GM21515 (cell line): ENCODE measurements at regions not wholly inside any gene's neighbourhood (a gene's known extent, or its start where the extent isn't known, plus 50 kb on each side); places are given as distances from the start of the nearest gene placed in this dataset.

Experiments used
- ATAC-seq: cut with Tn5 transposase; IDR thresholded peaks from one replicate; pipeline ENCODE4 v1.9.1; 2021; ENCODE audit not compliant: unreplicated experiment

DNA sequence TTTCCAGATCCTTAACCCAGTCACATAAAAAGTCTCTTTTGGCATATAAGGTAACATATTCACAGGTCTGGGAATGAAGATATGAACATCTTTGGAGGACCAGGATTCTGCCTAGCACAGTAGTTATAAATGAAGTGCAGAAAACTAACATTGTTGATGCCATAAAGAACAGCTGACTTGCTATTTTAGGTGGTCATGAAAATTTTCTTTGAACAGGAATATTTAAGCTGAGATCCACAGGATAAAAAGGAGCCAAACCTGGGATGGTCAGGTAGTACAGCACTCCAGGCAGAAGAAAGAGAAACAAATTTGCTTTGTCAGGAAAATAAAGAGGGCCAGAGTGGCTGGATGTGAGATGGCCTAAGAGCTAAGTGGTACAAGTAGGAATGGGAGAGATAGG, 80.0 kb downstream of the CENPW start:
- no peak for ATAC-seq

DNA sequence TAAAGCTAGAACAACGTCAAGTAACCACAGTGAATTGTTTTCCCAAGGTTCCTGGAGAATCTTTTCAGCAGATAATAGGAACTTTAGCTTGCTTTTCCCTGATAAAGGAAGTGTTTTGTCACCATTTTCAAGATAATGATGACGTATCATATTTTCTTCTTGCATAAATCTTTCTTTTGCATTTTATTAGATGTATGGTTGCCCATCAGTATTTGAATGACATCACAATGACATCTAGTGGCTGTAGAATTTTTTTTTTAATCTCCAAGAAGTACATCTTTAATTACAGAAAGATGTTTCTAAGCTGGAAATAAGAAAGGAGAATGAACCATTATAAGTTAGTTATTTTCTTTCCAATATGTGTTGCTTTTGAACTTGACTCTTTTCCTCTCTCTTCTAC, 83.0 kb downstream of the CENPW start:
- ATAC-seq = no peak

DNA sequence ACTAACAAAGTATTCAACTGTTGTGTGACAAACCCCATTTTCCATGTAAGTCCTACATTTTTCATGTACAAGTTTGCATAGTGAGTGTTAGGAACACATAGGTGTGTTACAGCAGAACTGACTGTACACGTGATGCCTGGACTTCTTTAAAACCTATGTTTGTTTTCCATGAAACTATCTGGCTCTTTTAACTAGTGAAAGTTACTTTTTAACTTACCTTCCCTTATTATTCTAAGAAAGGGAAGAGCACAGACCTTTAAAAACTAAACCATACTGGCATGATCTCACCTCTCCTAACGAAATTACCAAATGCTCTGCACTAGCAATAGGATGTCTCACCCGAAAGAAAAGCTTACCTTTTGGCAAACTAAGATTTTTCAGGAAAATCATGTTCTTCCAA, 87.8 kb downstream of the CENPW start:
- ATAC-seq = no peak

DNA sequence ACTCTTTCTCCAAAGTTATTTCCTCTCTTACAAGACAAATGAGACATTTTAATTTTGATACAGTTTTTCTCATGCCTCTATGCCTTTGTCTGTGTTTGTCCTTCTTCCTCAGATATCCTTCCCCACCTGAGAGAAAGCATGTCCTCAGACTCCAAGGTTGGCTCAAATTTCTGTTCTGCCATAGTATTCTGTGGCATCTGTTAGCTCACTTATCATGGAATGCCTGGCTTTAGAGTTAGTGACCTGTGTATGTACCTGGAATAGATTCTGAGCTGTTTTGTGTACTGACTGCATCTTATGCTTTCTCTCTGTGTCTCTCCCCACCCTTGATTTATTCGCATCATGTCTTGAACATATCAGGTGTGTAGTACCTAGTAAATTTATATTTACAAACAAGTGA, 90.0 kb downstream of the CENPW start:
- no peak for ATAC-seq

DNA sequence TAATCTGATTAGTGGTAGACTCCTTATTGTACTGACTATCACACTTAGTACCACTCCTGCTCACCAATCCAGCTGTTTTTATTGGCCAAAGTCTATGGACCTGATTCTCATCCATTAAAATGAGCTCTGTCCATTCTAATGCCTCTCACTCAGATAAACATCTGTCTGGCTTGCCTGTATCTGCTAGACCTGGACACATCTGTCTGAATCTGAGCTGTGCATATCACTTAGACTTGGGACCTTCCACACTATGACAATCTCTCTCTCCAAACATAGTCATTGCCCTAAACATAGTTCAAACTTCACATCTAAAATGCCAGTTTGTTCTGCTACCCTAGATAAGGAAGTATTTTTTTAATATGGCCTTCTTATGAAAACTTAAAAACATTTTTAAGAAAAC, 92.6 kb downstream of the CENPW start:
- ATAC-seq = no peak

DNA sequence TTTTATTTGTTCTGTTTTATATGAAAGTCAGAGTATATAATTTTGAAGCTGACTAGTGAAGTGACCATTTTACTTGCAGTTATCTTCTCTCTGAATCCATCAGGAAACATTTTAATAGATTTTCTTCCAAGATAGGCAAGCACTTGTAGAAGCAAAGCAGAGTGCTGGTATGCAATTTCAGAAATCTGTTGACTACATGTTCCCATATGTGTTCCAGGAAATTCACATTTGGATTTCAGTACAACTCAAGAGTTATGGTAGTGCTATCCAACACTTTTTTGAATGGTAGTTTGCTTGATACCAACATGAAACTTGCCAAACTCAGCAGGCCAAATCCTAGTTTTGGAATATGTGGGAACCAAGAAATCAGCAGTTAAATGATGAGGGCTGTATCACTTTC, 94.0 kb downstream of the CENPW start:
- ATAC-seq = no peak

DNA sequence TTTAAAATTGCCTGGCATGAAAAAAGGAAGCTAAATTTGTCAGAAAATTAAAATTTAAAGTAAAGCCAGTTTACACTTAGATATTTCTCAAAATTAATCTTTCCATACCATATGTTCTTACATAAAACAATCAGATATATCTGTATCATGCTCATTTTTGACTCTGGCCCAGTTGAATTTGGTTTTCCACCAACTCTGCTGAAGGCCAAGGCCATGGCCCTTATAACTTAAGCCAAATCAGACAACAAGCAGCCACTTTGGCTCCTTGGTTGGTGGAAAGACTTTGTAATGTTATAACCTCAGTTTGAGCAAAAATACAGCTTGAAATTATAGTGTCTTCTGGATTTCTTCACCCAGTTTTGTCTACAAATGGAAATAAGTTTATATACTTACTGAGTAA, 97.3 kb downstream of the CENPW start:
- no peak for ATAC-seq

DNA sequence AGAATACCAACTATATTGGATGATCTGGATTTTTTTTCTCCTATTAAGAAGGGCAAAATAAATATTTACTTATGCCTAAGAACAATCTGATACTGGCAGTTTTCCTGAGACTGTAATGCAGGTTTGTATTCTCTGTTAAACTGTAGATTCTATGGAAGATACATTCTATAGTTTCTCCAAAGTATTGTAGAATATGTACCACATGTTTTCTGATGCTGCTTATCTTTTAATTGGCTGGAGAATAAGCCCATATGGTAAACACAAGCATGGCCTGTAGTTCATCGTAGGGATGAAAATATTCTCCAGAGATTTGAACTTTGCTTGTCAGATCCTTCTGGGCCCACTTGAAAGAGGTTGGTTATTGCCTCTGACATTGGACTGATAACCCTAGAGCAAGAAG, 99.1 kb downstream of the CENPW start:
- ATAC-seq = no peak

DNA sequence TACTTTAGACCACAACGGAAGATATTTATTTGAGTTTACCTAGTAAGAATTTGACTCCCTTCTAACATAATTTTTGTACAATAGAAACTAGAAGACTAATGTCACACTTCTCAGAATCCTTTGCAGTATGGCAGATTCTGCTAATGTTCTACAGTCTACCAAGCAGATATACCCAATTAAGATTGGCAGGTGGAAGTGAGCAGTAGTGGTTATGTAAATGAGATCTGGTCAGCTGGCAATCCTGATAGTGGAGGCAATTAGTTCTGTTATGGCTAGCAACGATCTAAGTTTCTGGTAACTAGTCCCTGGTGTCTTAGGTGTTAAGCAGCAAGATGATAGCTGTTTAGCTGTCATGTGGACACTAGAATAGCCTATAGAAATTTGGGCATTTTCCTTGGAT, 101.0 kb downstream of the CENPW start:
- no peak for ATAC-seq

DNA sequence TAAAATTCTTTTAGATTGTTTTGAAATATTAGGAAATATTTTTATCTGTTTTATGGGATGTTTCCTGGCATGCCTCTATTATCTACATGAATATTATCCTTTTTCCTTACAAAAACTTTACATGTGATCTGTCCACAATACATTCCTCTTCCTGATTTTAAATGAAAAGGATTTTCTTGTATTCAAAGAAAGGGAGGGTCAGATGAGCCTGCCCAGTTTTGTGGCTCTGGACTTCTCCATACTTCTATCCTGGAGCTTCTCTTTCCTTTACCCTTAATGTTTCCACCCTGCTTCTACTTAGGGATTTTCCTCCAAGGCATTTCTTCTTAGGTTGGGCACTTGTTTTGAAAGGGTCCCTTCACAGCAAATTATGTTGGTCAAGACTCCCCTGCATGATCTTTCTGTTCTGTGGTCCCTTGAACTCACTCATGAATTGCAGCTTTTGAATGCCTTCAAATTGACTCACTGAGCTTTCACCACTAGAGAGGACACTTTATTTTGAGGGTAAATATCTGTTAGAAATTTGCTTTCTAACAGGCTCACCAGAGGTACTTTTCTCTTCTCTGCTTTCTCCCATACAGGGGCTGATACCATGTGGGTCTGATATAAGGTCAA, 104.9 kb downstream of the CENPW start:
- no peak for ATAC-seq

DNA sequence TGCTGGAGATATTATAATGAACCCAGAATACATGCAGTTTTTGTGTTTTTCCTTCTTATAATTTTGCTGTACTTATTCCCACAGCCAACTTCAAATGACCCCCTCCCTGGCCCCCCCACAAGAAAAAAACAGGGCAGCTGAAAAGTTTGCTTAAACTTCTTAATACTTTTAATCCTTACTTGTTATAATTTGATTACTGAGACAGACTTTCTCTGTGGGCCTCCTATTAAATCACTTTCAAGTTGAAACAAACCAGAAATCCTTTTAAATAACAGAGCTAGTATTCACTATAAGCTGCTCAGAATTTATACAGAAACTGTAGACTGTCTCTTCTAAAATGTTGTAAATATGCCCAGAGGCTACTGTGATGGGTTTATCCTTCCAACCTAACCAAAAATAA, 106.3 kb downstream of the CENPW start:
- ATAC-seq = no peak

DNA sequence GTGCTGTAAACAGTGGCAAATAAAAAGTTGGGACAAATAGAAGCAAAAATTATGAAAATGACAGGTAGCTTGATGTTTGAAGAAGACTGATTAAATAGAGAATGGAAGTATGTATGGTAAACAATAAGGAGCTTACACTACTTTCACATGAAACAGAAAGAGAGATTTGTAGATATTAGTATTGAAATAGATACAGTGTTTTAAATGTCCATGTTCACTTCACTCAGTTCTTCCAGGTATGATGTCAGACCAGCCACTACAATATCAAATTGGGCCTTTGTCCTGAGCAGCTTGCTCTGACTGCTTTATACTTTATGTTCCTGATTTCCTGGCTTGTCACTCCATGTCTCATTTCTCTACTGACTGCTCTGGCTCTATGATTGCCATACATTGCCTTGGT, 107.5 kb downstream of the CENPW start:
- ATAC-seq = no peak

DNA sequence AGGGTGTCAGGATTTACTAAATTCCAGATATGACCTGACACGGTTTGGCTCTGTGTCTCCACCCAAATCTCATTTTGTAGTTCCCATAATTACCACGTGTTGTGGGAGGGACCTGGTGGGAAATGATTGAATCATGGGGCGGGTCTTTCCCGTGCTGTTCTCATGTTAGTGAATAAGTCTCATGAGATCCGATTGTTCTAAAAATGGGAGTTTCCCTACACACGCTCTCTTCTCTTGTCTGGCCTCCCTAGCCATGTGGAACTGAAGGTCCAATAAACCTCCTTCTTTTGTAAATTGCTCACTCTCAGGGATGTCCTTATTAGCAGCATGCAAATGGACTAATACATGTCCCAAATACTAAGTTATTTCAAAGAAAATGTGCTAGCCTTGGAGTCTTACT, 121.1 kb downstream of the CENPW start:
- no peak for ATAC-seq

DNA sequence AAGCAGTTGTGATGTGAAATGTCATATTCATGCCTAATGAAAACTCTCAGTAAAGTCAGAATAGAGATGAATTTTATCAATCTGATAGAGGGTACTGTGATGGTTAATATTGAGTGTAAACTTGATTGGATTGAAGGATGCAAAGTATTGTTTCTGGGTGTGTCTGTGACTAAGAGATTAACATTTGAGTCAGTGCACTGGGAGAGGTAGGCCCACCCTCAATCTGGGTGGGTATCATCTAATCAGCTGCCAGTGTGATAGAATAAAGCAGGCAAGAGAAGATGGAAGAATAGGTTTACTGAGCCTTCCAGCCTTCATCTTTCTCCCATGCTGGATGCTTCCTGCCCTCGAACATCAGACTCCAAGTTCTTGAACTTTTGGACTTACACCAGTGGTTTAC, 124.3 kb downstream of the CENPW start:
- no peak for ATAC-seq

DNA sequence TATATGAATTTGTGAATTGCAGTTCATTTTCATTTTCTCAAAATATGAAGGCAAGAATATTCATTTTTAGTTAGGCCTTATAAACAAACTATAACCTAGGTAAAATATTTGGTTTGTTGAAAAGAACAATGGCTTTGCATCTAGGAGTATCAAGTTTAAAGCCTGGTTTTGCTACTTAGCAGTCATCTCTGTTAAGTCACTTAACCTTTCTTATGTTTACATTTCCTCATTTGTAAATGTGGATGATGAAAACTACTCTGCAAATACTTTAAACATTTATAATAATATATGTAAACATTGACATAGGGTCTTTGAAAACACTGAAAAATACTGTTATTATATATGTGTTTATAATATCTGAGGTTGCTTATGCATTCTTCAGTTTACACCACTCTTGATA, 135.5 kb downstream of the CENPW start:
- ATAC-seq = no peak

DNA sequence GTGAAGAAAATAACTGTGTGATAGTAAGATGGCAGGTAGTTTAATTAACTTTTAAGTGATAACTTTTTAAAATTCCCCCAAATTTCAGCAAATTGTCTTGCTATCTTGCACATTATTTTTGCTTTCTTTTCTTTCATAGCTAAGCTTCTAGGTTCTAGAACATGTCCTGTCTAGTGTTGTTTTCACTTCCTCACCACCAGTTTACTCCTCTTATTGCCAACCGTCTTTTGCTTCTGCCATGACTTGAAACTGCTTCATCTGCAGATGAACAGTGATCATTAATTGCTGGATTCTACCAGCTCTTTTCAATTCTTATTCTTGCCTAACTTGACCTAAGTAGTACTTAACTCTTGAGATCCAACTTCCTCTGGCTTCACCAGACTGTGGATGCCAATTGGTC, 137.8 kb downstream of the CENPW start:
- ATAC-seq = peak; percentile 88

DNA sequence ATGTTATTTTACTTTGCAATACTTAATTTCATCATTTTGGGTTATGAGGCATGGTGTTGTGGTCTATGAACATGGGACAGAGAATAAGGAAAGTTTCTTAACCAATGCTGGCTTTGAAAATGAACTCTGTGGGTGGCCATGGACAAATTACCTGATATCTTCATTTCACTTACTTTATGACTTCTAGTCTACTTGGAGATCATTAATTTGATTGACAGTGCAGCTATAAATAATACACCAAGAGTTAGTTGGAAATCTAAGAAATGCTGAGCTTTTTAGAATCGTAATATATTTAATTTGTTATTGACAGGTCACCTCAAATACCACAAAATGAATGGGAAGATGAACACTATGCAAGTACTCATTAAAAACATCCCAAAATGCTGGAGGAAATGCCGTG, 140.4 kb downstream of the CENPW start:
- ATAC-seq = no peak

DNA sequence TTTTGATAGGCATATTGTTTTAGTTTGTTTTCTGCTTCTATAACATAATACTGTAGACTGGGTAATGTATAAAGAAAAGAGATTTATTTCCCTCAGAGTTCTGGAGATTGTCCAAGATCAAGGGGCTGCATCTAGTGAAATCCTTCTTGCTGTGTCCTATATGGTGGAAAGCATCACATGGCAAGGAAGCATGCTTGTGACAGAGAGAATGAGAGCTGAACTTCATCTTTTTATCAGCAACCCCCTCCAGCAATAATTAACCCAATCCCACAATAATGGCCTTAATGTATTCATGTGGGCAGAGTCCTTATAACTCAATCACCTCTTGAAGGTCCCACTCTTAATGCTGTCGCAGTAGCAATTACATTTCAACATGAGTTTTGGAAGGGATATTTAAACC, 141.4 kb downstream of the CENPW start:
- no peak for ATAC-seq

DNA sequence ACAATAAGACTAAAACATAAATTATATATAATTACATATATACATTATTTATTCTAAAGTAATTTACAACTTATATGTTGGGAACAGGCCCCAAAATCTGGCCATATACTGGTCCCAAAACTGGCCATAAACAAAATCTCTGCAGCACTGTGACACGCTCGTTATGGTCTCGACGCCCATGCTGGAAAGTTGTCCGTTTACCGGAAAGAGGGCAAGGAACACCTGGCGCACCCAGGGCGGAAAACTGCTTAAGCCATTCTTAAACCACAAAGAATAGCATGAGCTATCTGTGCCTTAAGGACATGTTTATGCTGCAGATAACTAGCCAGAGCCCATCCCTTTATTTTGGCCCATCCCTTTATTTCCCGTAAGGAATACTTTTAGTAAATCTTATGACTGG, 164.9 kb downstream of the CENPW start:
- no peak for ATAC-seq

DNA sequence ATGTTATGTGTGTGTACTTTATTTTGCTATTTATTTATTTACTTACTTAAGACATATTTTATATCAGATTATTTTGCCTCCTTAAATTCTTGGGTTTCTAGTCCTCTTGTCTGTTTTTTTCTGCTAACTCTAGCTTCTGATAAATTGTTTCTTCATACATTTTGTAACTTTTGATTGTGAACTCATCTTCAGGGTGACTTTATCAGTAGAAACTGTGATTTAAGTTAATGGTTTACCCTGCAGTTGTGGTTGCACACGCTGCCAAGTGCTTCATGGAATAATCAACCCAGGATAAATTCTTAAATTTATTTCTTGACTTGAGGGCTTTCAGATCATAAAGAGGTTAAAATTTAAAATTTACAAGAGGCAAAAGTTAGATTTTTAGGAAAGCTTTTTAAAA, 173.3 kb downstream of the CENPW start:
- ATAC-seq = no peak

DNA sequence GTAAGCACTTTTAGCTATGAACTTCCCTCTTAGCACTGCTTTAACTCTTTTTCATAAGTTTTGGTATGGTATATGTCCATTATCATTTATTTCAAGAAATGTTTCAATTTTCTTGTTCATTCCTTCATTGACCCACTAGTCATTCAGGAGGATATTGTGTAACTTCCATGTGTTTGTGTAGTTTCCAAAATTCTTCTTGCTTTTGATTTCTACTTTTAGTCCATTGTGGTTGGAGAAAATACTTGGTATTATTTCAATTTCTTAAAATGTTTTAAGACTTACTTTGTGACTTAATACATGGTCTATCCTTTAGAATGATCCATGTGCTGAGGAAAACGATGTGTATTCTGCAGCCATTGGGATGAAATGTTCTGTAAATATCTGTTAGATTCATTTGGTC, 176.5 kb downstream of the CENPW start:
- no peak for ATAC-seq

DNA sequence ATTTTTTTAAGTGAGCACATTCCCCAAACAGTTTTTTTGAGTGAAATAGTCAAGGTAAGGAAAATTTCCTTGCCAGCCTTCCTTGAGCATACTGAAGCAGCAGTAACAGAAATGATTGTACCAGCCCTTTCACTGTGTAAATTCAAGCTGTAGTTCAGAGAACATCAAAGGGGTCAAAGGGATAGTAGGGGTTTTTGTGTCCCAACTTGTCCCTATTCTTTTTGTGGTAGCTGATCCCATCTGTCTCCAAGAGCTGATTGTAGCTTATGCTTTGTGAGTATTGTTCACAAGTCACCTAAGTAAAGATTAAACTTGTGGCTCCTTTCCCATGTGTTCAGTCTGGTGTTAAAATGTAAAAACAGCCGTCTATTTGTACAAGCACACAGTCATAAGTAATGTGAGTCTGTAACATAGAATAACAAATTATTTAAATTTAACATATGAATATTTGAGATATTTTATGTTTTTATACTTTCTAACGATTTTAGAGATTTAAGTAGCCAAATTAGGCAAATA, 185.0 kb downstream of the CENPW start:
- no peak for ATAC-seq

DNA sequence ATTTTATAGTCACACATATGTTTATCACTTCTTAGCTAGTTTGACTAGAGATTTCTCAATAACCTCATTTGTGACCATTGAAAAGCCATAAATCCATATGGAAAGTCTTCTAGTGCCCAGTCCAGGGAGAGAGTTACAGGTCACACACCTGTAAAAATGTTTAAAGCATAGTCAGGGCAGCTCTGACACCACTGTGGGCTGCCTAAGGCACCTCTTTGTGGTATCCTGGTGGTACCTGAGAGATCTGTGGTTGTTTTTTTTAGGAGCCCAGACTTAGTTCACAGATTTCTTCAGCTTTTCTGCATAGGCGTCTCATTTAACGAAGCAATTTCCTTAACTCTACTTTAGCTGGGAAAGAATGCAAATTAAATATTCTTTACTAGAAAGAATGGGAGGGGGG, 186.6 kb downstream of the CENPW start:
- no peak for ATAC-seq
